ENCODE measurements at regions not wholly inside any gene's neighbourhood (a gene's known extent, or its start where the extent isn't known, plus 50 kb on each side); places are given as distances from the start of the nearest gene placed in this dataset.

- H2AFZ ChIP-seq (ENCODE audit: low read depth, low read length), result no peak overlapping the region
- no peaks in the 10 kb centered on the region for H3K79me2 ChIP-seq (replicated peaks; ENCODE audit: insufficient read depth, low read length)
- H3K36me3 ChIP-seq (ENCODE audit: insufficient read depth, low read length), result no peaks in the 10 kb centered on the region
- TF ChIP-seq RAD21 (conservative IDR thresholded peaks at IDR 0.05) (no peak), POLR2AphosphoS5 (IDR thresholded peaks at IDR 0.05) (no peak), MXI1 (conservative IDR thresholded peaks at IDR 0.05; ENCODE audit: poor library complexity, severe bottlenecking) (no peak), EZH2 (IDR thresholded peaks at IDR 0.05; ENCODE audit: borderline replicate concordance, insufficient read depth, low read length, poor library complexity, severe bottlenecking) (no peak), EP300 (conservative IDR thresholded peaks at IDR 0.05; ENCODE audit: poor library complexity, severe bottlenecking) (no peak), SMC3 (conservative IDR thresholded peaks at IDR 0.05; ENCODE audit: poor library complexity) (no peak), CTCF (IDR thresholded peaks at IDR 0.05; ENCODE audit: poor library complexity, severe bottlenecking) (no peak), TAF1 (IDR thresholded peaks at IDR 0.05; ENCODE audit: low read depth) (no peak)
- TF ChIP-seq, protein P1, sequence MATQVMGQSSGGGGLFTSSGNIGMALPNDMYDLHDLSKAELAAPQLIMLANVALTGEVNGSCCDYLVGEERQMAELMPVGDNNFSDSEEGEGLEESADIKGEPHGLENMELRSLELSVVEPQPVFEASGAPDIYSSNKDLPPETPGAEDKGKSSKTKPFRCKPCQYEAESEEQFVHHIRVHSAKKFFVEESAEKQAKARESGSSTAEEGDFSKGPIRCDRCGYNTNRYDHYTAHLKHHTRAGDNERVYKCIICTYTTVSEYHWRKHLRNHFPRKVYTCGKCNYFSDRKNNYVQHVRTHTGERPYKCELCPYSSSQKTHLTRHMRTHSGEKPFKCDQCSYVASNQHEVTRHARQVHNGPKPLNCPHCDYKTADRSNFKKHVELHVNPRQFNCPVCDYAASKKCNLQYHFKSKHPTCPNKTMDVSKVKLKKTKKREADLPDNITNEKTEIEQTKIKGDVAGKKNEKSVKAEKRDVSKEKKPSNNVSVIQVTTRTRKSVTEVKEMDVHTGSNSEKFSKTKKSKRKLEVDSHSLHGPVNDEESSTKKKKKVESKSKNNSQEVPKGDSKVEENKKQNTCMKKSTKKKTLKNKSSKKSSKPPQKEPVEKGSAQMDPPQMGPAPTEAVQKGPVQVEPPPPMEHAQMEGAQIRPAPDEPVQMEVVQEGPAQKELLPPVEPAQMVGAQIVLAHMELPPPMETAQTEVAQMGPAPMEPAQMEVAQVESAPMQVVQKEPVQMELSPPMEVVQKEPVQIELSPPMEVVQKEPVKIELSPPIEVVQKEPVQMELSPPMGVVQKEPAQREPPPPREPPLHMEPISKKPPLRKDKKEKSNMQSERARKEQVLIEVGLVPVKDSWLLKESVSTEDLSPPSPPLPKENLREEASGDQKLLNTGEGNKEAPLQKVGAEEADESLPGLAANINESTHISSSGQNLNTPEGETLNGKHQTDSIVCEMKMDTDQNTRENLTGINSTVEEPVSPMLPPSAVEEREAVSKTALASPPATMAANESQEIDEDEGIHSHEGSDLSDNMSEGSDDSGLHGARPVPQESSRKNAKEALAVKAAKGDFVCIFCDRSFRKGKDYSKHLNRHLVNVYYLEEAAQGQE (IDR thresholded peaks at IDR 0.05; ENCODE audit: borderline replicate concordance), result no peak
- no peak overlapping the region for H3K9ac ChIP-seq (ENCODE audit: low read length)
- no peaks in the 10 kb centered on the region for H3K27me3 ChIP-seq (ENCODE audit: insufficient read depth, low read depth, low read length)
- H4K20me1 ChIP-seq (ENCODE audit: insufficient read depth), result no peaks in the 10 kb centered on the region
- no peak overlapping the region for H3K4me2 ChIP-seq (ENCODE audit: low read length)
- no peaks in the 10 kb centered on the region for H3K9me3 ChIP-seq (ENCODE audit: low read length)
- H3F3A ChIP-seq (ENCODE audit: insufficient read depth, low read length, poor library complexity, severe bottlenecking), result no peaks in the 10 kb centered on the region
- H3K9me2 ChIP-seq (ENCODE audit: insufficient read depth, low read length), result no peaks in the 10 kb centered on the region
- no peak overlapping the region for H3K27ac ChIP-seq (ENCODE audit: low read length)
- H3K4me3 ChIP-seq (ENCODE audit: low read length), result no peak overlapping the region
These were observed 1154.7 kb upstream of the ADGRL2 start for GRCh38 chr1:80646053-80646452.

DNA sequence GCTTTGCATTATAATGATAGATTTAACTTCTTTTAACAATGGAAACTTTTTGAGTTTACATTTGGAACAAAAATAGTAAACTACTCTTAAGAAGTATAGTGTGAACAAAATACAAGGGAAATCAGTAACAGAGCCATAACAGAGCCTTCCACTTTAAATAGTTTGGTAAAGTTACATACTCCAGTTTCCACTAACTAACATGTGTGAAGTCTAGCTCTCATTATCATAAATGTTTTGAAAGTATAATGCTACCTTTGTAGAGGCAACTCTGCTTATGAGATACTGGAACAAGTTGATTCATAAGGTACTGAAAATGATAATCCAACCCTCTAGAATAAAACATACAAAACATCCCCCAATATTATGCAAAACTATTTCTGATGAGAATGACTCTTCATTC lies 1155.1 kb upstream of the ADGRL2 start:
- Histone ChIP-seq H3K27ac (ENCODE audit: low read length) (no peak overlapping the region), H3K4me2 (ENCODE audit: low read length) (no peak overlapping the region), H3K4me3 (ENCODE audit: low read length) (no peak overlapping the region), H3K79me2 (replicated peaks; ENCODE audit: insufficient read depth, low read length) (no peaks in the 10 kb centered on the region), H3F3A (ENCODE audit: insufficient read depth, low read length, poor library complexity, severe bottlenecking) (no peaks in the 10 kb centered on the region), H3K9ac (ENCODE audit: low read length) (no peak overlapping the region), H3K36me3 (ENCODE audit: insufficient read depth, low read length) (no peaks in the 10 kb centered on the region), H3K9me3 (ENCODE audit: low read length) (no peaks in the 10 kb centered on the region), H3K27me3 (ENCODE audit: insufficient read depth, low read depth, low read length) (no peaks in the 10 kb centered on the region), H2AFZ (ENCODE audit: low read depth, low read length) (no peak overlapping the region), H4K20me1 (ENCODE audit: insufficient read depth) (no peaks in the 10 kb centered on the region), H3K9me2 (ENCODE audit: insufficient read depth, low read length) (no peaks in the 10 kb centered on the region)
- TF ChIP-seq POLR2AphosphoS5 (IDR thresholded peaks at IDR 0.05) (no peak), SMC3 (conservative IDR thresholded peaks at IDR 0.05; ENCODE audit: poor library complexity) (no peak), EP300 (conservative IDR thresholded peaks at IDR 0.05; ENCODE audit: poor library complexity, severe bottlenecking) (no peak), RAD21 (conservative IDR thresholded peaks at IDR 0.05) (no peak)
- TF ChIP-seq, protein P1 (IDR thresholded peaks at IDR 0.05; ENCODE audit: borderline replicate concordance), result no peak

Data from neural cell (in vitro differentiated cells).